ENCODE measurements at regions not wholly inside any gene's neighbourhood (a gene's known extent, or its start where the extent isn't known, plus 50 kb on each side); places are given as distances from the start of the nearest gene placed in this dataset.

DNA sequence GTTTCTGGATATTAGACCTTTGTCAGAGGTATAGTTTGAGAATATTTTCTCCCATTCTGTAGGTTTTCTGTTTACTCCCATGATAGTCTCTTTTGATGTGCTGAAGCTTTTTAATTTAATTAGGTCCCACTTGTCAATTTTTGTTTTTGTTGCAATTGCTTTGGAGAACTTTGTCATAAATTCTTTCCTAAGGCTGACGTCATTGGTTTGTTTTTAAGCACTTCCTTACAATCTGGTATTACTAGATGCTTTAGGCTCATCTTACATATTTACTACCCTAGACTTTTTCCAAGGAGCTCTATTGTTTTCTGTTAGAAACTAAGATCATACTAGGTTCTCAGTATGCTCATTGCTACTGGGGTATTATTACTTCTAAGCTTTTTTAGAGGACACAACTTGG is 806.3 kb downstream of the PDHA2 start:
- no peaks in the 10 kb centered on the region for H3K9me2 ChIP-seq (ENCODE audit: low read depth, low read length)
- no peaks in the 10 kb centered on the region for H4K20me1 ChIP-seq (ENCODE audit: insufficient read depth, low read length)
- no peaks in the 10 kb centered on the region for H3K79me2 ChIP-seq (ENCODE audit: insufficient read depth, low read length)
- H3K9ac ChIP-seq (ENCODE audit: low read length) = no peak overlapping the region
- H3K27me3 ChIP-seq (ENCODE audit: insufficient read depth, low read length) = no peaks in the 10 kb centered on the region
- H2AFZ ChIP-seq (ENCODE audit: low read length) = no peak overlapping the region
- H3K4me1 ChIP-seq (ENCODE audit: insufficient read depth, low read length, severe bottlenecking) = no peaks in the 10 kb centered on the region
- no peaks in the 10 kb centered on the region for H3K9me3 ChIP-seq (ENCODE audit: low read length)
- no peak overlapping the region for H3K27ac ChIP-seq (ENCODE audit: low read depth, low read length, poor library complexity, severe bottlenecking)
- TF ChIP-seq EZH2 (IDR thresholded peaks at IDR 0.05; ENCODE audit: borderline replicate concordance, low read length) = no peak
- TF ChIP-seq, protein P1, sequence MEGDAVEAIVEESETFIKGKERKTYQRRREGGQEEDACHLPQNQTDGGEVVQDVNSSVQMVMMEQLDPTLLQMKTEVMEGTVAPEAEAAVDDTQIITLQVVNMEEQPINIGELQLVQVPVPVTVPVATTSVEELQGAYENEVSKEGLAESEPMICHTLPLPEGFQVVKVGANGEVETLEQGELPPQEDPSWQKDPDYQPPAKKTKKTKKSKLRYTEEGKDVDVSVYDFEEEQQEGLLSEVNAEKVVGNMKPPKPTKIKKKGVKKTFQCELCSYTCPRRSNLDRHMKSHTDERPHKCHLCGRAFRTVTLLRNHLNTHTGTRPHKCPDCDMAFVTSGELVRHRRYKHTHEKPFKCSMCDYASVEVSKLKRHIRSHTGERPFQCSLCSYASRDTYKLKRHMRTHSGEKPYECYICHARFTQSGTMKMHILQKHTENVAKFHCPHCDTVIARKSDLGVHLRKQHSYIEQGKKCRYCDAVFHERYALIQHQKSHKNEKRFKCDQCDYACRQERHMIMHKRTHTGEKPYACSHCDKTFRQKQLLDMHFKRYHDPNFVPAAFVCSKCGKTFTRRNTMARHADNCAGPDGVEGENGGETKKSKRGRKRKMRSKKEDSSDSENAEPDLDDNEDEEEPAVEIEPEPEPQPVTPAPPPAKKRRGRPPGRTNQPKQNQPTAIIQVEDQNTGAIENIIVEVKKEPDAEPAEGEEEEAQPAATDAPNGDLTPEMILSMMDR (IDR thresholded peaks at IDR 0.05; ENCODE audit: low read length) = no peak
- H3K36me3 ChIP-seq (ENCODE audit: insufficient read depth, low read length) = no peaks in the 10 kb centered on the region
- H3K4me3 ChIP-seq (ENCODE audit: low read depth, low read length, poor library complexity, severe bottlenecking) = no peak overlapping the region
- no peaks in the 10 kb centered on the region for H3F3A ChIP-seq (ENCODE audit: insufficient read depth, low read length)
- no peak overlapping the region for H3K4me2 ChIP-seq (ENCODE audit: low read length)

DNA sequence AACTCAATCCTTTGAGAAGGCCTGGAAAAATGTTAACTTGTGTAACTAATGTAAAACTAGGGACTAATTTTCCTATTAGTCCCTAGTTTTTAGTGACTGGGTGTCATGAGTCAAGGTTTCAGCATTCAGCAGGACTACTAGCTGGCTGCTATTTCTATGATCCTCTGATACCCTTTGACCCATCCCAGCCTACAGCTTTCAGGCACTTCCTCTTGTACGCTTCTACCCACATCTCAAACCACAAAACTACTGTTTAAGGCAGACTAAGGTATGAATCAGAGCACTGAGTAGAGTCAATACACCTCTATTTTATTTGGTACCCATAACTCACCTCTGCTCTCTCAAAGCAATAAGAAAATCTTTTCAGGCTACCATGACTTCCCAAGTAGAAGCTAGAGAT is 809.6 kb downstream of the PDHA2 start:
- no peak overlapping the region for H3K27ac ChIP-seq (ENCODE audit: low read depth, low read length, poor library complexity, severe bottlenecking)
- TF ChIP-seq EZH2 (IDR thresholded peaks at IDR 0.05; ENCODE audit: borderline replicate concordance, low read length) = no peak
- TF ChIP-seq, protein P1 (IDR thresholded peaks at IDR 0.05; ENCODE audit: low read length) = no peak
- H3K27me3 ChIP-seq (ENCODE audit: insufficient read depth, low read length) = no peaks in the 10 kb centered on the region
- H2AFZ ChIP-seq (ENCODE audit: low read length) = no peak overlapping the region
- H3K36me3 ChIP-seq (ENCODE audit: insufficient read depth, low read length) = no peaks in the 10 kb centered on the region
- no peaks in the 10 kb centered on the region for H3K9me3 ChIP-seq (ENCODE audit: low read length)
- H3K4me2 ChIP-seq (ENCODE audit: low read length) = no peak overlapping the region
- no peaks in the 10 kb centered on the region for H4K20me1 ChIP-seq (ENCODE audit: insufficient read depth, low read length)
- no peaks in the 10 kb centered on the region for H3K79me2 ChIP-seq (ENCODE audit: insufficient read depth, low read length)
- no peak overlapping the region for H3K9ac ChIP-seq (ENCODE audit: low read length)
- no peak overlapping the region for H3K4me3 ChIP-seq (ENCODE audit: low read depth, low read length, poor library complexity, severe bottlenecking)
- no peaks in the 10 kb centered on the region for H3K4me1 ChIP-seq (ENCODE audit: insufficient read depth, low read length, severe bottlenecking)
- no peaks in the 10 kb centered on the region for H3K9me2 ChIP-seq (ENCODE audit: low read depth, low read length)
- no peaks in the 10 kb centered on the region for H3F3A ChIP-seq (ENCODE audit: insufficient read depth, low read length)

DNA sequence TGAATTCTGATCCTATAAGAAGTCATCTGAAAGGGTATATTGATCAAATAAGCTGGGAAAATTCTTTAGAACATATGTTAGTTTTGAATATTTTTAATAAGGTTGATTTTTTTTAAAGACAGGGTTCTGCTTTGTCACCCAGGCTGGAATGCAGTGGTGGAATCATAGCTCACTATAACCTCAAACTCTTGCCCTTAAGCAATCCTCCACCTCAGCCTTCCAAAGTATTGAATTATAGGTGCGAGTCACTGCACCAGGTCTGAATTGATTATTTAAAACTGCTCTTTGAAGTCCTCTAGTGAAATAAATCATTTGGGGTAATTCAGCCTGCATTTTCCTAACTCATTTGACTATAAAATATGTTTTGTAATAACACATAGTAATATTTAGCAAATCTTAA is 812.3 kb downstream of the PDHA2 start:
- H3K9ac ChIP-seq (ENCODE audit: low read length) = no peak overlapping the region

More for the DNA sequence above, 812.3 kb downstream of the PDHA2 start:
- no peak overlapping the region for H3K4me2 ChIP-seq (ENCODE audit: low read length)
- H3K4me3 ChIP-seq (ENCODE audit: low read depth, low read length, poor library complexity, severe bottlenecking) = no peak overlapping the region
- no peaks in the 10 kb centered on the region for H4K20me1 ChIP-seq (ENCODE audit: insufficient read depth, low read length)
- H3K9me2 ChIP-seq (ENCODE audit: low read depth, low read length) = no peaks in the 10 kb centered on the region
- H3K27me3 ChIP-seq (ENCODE audit: insufficient read depth, low read length) = no peaks in the 10 kb centered on the region
- H3K79me2 ChIP-seq (ENCODE audit: insufficient read depth, low read length) = no peaks in the 10 kb centered on the region
- no peaks in the 10 kb centered on the region for H3K36me3 ChIP-seq (ENCODE audit: insufficient read depth, low read length)
- no peaks in the 10 kb centered on the region for H3K9me3 ChIP-seq (ENCODE audit: low read length)
- H3K27ac ChIP-seq (ENCODE audit: low read depth, low read length, poor library complexity, severe bottlenecking) = no peak overlapping the region
- H3K4me1 ChIP-seq (ENCODE audit: insufficient read depth, low read length, severe bottlenecking) = no peaks in the 10 kb centered on the region
- H2AFZ ChIP-seq (ENCODE audit: low read length) = no peak overlapping the region
- TF ChIP-seq, protein P1 (IDR thresholded peaks at IDR 0.05; ENCODE audit: low read length) = no peak
- no peak for TF ChIP-seq EZH2 (IDR thresholded peaks at IDR 0.05; ENCODE audit: borderline replicate concordance, low read length)
- H3F3A ChIP-seq (ENCODE audit: insufficient read depth, low read length) = no peaks in the 10 kb centered on the region
